SIG-M5 treated with dmso at 0.1 percent for 504 hours (cell line): ENCODE measurements at regions not wholly inside any gene's neighbourhood (a gene's known extent, or its start where the extent isn't known, plus 50 kb on each side); places are given as distances from the start of the nearest gene placed in this dataset.
A peak's percentile ranks its signal among the peaks of the same experiment; 100 is the strongest.
"Not testable (repeated sequence)": the region's sequence is repeated elsewhere in the genome, so short reads cannot be mapped to it uniquely, and the experiment has no call there.

Source experiments
- DNase-seq: peaks from one replicate; lab custom pipeline; 2025; ENCODE audit not compliant: unreplicated experiment; lab: John Stamatoyannopoulos, UW

DNA sequence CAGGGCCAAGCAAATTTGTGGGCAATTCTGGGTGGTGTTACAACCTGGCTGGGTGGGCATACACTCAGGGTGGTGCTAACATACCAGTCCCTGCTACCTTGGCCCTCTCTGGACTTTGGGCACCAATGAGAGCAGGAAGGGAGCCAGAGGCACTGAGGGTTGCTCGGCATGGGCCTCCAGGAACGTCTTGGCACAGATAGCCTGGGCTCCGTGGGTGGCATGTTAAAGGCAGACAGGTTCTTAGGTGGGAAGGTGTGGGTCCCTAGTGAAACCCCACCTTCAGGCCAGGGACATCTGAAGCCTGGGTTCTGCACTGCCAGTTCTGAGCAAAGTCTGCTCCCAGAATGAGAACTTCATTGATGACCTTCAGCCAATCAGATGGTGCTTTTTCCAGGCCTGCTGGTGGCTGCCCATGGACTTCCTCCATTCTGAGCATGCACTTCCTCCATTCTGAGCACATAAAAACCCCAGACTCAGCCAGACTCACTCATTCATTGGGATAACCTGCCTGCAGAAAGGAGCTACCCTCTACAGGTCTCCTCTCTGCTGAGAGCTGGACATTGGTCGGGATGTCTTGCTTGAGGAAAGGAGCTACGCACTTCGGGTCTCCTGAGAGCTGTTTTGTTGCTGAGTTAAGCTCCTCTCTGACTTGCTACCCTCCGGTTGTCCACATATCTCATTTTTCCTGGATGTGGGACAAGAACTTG lies 2567.1 kb downstream of the PCDH9 start:
- DNase-seq: no peak

DNA sequence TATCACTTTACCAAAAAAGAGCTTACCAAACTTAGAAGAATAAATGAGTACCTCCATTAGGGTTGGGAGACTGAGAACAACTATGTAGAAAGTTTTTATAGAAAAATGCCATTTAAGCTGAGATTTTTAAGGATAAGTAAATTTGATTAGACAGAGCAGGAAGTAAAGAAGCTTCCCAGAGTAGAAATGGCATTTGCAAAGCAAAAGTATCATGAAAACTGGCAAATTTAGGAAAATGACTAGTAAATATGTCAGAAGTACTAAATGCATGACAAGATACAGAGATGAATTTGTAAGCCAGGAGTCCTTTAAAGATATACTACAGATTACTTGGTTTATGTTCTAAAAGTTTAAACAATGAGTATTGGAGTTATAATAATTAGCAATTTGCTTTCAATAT lies 2581.8 kb downstream of the PCDH9 start:
- DNase-seq: no peak

DNA sequence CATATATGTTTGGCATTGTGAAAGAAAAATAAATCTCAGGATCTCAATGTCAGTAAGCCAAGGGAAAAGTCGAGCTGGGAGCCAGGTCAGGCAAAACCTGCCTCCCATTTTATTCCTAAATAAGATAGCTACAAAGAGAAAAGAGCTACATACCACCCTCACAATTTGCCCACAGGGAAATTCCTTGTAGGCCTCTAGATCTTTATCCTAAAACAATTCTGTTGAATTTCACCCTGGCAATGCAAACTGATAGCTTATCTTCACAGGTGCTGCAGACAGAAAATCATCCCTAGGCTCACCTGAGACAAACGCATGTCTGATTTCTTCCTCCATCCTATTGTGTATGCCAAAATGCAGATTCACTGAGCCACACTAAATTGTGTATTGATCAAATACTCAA lies 2587.1 kb downstream of the PCDH9 start:
- DNase-seq: no peak

DNA sequence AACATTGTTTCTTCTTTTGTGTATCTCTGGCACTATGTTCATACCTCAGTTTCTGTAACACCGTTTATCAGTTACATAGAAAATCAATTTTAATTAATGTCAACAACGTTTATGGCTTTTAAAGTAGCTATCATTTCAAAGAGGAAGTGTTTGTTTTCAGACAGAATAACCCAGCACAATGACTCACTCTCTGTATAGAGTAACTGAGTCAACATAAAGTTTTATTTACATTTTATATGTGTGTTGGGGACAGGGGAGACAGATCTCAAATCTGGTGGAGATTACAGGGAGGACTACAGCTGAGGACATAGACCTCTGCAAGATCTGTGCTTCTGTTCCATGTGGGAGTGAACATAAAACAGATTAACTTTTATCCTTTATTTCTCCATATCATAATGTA lies 2590.1 kb downstream of the PCDH9 start:
- DNase-seq: no peak

DNA sequence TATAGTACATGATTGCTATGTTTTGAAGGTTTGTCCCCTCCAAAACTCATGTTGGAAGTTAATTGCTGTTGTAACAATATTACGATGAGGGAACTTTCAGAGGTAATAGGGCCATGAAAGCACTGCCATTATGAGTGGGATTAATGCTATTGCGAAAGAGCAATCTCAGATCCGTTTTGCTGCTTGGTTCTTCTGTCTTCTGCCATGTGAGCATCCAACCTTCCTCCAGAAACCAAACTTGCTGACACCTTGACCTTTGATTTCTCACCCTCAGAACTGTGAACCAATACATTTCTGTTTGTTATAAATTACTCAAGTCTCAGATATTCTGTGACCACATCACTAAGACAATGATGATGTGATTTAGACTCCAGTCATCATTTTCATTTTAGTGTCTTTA lies 2590.9 kb downstream of the PCDH9 start:
- DNase-seq: no peak

DNA sequence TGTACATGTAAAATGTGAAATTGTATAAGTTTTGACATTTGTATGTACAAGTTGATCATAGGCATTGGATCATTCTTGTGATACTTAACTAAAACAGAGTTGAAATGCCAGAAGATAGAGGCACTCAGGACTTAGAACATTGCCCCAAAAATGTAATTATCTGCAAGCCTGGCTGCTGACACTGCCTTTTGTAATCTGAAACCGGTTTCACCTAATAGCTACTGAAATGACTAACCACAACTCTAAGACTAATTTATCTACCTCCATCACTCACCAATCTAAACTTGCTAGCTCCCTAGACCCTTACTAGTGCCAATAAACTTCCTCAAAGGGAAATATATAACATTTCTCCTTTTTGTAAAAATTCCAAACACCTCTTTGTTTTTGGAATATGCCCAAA lies 2596.2 kb downstream of the PCDH9 start:
- DNase-seq: no peak

DNA sequence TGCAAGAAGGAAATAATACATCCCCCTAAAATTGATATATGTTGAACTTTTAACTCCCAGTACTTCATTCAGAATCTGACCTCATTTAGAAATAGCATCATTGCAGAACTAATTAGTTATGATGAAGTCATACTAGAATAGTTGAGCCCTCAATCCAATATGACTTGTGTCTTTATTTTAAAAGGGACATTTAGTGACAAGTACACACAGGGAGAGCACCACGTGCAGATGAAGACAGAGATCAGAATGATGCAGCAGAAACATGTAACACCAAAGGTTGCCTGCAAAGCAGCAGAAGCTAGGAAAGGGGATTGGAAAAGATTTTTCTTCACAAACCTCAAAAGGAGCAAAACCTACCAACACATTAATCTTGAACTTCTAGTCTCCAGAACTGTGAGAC lies 2602.5 kb downstream of the PCDH9 start:
- no peak for DNase-seq

DNA sequence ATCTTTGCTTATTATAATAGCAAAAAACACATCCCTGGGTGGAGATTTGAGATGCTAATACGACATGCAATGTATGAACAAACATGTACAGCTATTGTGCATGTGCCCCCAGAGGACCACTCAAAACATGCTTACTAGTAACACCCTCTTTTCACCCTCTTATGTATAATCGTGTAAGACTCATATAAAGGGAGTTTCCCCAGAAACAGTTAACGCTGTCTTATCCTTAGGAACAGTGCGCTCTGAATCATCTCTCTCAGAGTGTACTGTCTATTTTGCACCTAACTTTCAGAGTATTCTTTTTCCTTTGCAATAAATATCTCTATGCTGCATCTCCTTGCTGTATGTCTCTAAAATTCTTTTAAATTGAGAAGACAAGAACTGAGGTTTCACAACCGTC lies 2604.0 kb downstream of the PCDH9 start:
- DNase-seq: no peak

DNA sequence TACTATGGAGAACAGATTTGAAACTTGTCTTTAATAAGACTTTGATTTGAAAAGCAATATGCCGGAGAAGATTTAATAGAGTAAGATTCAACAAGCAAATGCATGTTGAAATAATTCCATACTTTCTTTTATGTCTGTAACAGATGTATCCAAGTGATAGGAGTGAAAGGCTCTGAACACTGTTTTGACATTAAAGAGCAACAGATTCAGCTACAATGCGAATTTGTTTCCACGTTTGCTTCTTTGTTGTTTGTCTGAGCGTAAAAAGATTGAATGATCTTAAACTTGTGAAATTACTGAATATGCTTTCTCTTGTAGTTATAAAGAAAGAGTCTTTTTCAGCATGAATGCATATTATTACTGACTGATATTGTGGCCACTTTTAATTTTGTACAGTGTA lies 2612.9 kb downstream of the PCDH9 start:
- DNase-seq: no peak

DNA sequence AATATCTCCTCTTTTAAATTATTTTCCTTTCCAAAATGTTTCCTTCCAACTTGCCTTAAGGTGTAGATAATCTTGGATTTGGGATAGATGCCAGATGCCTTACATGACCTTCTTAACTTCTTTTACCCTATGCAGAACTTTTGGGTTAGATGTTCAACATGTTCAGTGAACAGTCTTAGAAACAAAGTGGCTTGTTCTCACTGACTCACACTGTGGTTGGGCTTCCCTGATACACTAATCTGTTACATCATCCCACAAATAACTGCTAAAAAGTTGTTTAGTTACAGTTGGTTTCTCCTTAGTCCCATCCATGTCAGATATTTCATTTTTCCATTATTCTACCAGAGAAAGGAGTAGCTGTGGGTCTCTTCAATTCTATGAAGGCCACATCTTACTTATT lies 2638.2 kb downstream of the PCDH9 start:
- DNase-seq: no peak

DNA sequence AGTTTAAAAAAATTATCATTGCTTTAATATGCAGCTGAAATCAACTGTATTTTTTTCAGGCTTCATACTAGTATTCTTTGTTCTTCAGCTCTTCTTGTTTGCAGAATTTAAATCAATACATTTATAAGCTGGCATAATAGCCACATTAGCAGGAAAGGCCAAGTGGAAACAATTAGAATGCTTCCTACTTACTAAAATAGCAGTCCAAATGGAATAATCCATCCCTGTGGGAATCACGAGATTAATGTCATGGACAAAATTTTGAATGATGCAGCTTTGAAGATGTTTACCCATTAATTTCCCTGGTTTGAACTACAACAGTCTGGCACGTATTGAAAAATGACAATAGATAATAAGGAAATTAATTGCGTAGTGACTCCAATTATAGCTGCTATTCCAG lies 2650.8 kb downstream of the PCDH9 start:
- no peak for DNase-seq

DNA sequence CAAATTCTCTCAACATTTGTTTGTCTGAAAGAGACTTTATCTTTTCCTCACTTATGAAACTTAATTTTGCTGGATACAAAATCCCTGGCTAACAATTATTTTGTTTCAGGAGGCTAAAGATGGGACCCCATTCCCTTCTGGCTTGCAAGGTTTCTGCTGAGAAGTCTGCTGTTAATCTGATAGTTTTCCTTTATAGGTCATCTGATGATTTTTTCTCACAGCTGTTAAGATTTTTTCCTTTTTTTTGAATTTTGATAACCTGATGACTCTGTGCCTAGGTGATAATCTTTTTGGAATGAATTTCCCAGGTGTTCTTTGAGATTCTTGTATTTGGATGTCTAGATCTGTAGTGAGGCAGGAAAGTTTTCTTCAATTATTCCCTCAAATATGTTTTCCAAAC lies 2661.4 kb downstream of the PCDH9 start:
- DNase-seq: no peak

DNA sequence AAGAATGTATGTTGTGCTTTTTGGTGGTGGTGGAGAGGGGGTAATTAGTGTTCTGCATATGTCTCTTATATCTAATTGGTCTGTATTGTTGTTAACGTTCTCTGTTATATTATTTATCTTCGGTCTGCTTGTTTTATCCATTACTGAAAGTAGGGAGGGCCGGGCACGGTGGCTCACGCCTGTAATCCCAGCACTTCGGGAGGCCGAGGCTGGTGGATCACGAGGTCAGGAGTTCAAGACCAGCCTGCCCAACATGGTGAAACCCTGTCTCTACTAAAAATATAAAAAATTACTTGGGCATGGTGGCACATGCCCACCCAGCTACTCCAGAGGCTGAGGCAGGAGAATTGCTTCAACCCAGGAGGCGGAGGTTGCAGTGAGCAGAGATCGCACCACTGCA lies 2672.1 kb downstream of the PCDH9 start:
- DNase-seq: not testable (repeated sequence)

DNA sequence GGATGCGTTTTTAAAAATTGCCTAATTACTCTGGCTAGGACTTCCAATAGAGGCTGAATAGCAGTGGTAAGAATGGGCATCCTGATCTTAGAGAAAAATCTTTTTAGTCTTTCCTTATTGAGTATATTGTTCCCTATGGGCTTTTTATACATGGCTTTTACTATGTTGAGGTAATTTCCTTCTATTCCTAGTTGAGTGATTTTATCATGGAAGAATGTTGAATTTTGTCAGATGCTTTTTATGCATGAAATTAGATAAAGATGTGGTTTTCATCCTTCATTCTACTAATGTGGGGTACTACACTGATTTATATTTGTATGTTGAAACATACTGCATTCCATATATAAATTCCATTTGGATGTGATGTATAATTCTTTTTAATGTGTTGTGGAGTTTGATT lies 2673.8 kb downstream of the PCDH9 start:
- DNase-seq: no peak

DNA sequence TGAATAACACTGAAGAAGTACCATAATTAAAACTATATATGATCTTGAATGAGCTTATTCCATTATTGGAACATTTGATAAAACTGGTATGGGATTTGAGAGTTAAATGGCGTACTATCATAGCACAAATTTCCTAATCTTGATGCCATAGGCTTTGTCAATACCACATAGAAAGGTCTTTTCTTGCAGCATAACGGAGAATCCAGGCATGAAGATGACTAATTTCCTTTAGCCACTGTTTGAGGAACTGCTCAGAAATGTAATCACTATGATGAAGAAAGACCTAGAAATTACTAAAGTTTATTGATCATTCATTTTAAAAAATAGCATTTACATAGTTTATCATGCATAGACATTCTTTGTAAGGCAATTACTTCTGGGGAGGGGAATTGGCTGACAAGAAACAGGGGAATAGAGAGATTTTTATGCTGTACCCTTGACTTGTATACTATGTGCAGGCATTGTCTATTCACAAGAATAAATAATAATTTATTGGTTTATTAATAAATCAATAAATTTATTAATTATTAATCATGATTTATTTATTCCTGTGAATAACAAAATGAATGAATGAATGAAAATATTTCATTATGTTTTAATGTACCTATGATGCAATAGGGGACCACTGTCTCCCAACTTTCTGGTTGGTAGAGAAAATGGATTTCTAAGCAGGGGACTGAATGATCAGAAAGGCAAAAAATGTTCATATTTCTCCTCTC lies 2676.6 kb downstream of the PCDH9 start:
- peak; percentile 55 for DNase-seq

DNA sequence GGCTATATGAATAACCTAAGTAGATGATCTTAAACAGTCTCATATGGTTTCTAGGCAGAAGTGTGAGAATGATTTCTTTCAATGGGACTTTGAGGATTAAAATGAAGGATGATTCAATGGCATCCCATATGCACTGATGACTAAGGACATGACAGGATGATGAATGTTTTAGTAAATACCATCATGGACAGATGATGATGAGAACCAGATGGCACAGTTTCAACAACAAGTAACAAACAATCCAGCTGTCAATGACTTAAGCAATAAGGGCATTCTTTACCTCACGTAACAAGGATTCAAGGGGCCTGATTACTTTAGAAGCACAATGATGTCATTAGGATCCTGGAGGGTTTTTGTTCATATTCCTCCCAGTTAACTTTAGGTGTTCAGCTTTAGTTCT lies 2678.4 kb downstream of the PCDH9 start:
- no peak for DNase-seq

DNA sequence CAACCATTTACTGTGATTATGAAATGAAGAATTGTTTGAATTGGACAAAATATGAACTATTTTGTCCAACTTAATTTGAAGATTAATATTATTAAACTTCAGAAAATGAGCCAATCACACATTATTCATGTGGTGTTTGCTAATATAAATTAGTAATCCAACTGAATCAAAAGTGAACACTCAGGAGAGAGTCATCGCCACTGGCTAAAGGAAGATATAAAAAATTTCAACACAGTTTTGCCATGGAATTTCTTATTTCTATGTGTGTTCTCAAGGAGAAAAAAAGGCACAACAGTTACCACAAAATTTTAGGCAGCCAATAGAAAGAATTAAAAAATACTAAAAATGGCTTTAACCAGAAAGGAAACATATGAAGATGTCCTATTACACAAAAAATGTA lies 2683.8 kb downstream of the PCDH9 start:
- DNase-seq: no peak

DNA sequence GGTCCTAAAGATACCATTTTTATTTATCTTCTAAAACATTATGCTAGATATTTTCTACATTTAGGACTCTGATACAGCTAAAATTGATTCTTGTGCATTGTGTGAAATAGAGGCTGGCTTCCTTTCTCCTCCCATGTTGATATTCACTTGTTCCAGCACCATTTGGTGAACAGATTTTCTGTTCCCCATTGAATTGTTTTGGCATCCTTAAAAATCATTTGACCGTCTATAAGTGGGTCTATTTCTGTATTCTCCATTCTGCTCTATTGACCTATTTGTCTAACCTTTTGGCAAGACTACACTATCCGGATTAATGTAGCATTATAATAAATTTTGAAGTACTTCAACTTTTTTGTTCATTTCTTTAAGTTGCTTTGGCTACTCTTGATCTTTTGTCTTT lies 2689.2 kb downstream of the PCDH9 start:
- DNase-seq: no peak

DNA sequence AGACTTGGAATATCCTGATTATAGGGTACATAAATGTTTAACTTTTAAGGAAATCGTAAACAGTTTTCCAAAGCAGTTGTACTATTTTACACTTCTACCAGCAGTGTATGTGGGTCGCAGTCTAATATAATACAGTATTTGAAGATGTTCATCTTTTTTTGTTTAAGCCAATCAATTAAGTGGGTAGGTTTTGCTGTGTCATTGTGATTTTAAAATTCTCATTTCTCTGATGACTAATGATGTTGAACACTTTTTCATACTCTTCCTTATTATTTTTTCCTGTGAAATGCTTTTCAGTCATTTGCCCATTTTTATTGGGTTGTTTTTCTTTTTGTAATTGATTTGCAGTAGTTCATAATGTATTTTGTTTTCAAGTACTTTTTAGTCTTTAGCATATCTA lies 2689.7 kb downstream of the PCDH9 start:
- no peak for DNase-seq

DNA sequence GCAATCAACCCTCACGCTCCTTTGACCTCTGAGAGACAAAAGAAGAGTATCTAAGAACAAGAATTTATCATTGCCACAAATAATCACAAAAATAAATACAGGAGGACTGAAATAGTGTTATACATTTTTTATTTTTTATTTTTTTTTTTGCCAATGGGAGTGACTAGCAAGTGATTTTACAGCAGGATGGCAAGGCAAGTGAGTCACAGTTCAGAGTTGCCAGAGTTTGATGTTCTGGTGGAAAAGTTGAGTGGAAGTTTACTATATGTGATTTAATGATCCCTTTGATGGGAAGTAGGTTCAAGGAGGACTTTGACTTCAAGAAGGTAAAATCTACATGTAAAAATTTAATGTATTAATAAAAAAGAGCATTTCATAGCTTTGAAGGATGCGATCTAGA lies 2691.4 kb downstream of the PCDH9 start:
- no peak for DNase-seq

DNA sequence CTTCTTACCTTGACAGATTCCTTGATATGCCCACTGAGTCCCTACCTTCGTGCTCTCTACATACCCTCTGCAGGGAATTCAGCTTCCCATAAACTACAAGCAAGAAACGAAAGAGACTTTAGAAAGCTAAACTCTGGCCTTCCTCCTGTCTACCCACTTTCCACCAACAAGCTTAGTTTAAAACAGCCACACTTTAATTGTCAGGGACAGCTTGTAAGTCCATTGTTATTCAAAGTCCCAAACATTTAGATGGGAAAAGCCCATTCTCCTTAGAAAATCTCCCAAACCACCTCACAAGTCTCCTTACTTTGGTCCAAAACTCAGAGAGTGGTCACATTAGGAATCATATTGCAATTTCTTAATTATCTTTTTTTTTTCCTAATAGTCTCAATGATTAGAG lies 2695.8 kb downstream of the PCDH9 start:
- no peak for DNase-seq

DNA sequence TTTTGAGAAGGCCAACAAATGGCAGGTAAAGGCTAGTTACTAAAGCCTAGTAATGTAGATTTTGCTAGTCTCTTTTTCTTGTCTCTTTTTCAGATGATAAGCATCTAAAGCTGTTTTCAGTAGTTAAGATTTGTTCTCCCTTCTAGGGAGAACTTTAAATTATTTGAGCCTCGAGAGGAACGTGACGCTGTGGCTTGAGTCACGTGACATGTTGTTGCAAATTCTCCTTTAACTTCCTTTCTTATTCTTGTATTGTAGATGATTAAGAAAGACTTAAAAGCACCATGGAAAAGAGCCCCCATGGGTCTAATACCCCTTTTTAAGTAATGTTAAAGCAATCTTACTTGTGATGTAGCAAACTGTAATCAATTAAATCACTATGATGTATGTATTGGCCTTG lies 2698.7 kb downstream of the PCDH9 start:
- no peak for DNase-seq

DNA sequence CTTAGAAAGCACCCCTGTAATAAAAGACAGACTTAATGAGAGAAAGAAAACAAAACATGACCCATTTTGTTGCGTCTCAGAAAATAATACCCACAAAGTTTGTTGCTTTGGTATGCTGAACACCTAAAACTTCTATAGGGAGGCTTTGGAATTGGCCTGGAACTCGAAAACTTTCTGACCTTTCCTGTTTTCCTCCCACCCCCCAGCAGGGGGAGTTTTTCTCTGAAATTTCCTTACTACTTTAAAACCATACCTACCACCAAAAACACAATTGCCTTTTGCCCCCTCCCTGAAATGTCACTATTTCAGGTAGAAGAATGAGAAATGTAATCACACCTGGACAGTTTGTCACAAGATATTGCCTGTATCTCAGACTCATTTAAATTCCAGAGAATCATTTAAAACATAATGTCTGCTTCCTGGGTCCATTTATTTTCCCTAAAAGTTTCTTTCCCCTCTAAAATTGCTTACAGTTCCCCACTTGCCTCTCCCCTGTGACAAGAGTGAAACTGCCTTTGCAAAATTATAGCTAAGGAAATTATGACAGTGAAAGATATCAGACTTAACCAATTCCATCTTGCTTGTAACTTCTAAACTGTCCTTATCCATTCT lies 2700.2 kb downstream of the PCDH9 start:
- DNase-seq: peak; percentile 5
